ENCODE measurements at regions not wholly inside any gene's neighbourhood (a gene's known extent, or its start where the extent isn't known, plus 50 kb on each side); places are given as distances from the start of the nearest gene placed in this dataset.
"Not testable (repeated sequence)": the region's sequence is repeated elsewhere in the genome, so short reads cannot be mapped to it uniquely, and the experiment has no call there.

DNA sequence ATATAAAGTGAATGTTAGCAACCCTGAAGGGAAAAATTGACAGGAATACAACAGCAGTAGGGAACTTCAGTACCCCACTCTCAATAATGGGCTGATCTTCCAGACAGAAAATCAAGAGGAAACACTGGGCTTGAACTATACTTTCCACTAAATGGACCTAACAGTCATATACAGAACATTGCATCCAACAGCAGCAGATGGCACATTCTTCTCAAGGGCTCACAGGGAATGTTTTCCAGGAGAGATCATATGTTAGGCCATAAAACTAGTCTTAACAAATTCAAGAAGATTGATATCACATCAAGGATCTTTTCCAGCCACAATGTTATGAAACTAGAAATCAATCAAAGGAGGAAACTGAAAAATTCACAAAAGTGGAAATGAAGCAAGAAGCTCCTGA lies 252.1 kb downstream of the GADD45G start:
- not testable (repeated sequence) for DNase-seq (ENCODE audit: low read depth, low spot score)

DNA sequence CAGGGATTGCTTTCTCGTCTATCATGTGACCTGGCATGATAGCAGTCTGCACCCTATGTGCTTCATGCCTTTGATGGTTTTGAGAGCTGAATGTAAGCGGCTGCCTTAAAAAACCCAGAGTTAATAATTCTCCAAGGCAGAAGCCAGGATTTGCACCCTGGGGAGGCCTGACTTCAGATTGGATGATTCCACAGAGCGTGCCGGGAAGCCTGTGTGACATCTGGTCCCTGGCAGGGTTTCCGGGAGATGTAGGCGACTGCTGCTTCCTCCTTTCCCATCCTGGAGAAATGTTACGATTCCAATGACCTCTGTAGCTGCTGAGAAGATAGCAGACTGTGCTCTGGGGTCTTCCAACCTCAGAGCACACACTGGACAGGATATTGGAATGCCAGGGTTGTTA lies 255.0 kb downstream of the GADD45G start:
- not testable (repeated sequence) for DNase-seq (ENCODE audit: low read depth, low spot score)

DNA sequence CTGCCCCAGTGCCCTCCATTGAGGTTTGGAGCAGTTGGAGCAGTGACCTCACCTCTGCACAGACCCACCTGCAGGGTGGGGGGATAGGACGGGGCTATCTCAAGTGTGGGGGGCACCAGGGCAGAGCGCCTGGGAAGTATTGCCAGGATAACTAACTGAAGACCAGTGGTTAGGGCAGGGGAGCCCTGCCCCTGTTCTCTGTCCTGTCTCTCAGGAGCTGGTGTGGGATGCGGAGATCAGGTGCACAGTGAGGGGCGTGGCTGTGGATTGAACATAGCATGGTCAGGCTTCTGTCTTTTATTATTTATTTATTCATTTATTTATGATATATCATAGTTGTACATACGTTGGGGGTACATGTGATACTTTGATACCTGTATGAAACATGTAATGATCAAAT lies 256.6 kb downstream of the GADD45G start:
- not testable (repeated sequence) for DNase-seq (ENCODE audit: low read depth, low spot score)

DNA sequence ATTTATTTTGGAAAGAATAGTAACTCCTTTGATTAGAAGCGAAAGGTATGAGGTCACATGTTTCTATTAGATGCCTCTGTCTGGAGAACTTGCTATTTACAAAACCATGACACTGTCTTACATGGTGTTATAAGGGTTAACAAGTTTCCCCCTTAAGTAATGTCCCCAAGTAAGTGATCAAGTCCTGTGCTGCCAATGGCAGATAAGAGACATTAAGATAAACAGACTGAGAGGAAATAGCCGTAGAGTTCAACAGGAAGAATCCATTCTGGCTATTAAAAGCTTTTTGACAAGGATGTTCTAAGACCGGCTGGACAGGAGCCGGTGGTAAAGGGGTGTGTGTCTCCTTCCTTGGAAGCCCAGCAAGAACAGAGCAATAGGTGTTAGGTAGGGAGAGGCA lies 257.5 kb downstream of the GADD45G start:
- DNase-seq (ENCODE audit: low read depth, low spot score) = no peak

DNA sequence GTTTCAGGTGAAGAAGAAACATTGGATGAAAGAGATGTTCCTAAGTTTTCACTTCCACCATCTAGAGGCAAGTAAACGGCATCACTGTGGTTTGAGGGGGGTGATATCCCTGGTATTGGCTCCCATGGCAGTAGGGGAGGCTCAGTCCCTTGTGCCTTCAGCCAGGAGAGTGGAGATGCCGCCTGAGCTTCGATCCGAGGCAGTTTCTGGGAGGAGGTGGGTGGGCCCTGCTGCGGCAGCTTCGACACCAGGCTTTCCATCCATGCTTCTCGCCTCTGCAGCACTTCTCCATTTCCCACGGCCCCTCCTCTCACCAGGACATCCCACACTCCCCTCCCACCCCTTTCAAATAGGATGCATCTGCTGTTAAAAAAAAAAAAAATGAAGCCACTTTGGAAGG lies 258.3 kb downstream of the GADD45G start:
- no peak for DNase-seq (ENCODE audit: low read depth, low spot score)

DNA sequence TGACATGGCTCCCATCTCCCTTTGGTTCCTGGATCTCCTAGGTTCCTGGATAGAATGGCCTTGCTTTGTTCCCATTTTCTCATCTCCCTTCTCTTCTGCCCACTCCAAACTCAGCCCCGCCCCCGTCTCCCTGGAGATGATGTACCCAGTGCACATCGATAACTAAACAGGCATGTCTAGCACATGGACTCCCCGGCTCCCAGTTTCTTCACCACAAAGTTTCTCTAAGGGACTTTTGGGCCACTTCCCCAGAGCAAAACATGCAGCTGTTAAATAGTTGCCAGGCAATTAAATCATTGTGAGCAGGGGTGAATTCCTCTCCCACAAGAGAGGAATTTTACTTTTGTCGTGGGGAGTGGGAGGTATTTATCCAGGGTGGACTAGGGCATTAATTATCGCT lies 259.0 kb downstream of the GADD45G start:
- no peak for DNase-seq (ENCODE audit: low read depth, low spot score)

DNA sequence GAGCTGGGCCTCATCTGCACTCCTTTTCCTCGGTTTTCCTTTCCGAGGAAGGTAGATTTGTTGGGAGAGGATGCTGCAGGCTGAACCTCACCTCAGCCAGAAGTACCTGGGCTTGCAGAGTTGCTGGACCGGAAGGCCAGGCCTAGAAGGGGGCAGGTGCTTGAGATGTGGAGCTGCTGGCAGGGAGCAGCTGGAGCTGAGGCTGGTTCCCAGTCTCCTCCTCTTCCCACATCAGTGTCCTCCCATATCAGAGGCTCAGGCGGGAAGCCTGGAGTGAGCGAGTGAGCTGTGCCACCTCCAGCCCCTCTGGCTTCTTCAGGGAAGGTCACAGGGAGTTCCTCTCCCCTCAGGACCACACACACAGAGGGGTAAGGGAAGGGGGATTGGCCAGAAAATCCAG lies 259.4 kb downstream of the GADD45G start:
- DNase-seq (ENCODE audit: low read depth, low spot score) = no peak

DNA sequence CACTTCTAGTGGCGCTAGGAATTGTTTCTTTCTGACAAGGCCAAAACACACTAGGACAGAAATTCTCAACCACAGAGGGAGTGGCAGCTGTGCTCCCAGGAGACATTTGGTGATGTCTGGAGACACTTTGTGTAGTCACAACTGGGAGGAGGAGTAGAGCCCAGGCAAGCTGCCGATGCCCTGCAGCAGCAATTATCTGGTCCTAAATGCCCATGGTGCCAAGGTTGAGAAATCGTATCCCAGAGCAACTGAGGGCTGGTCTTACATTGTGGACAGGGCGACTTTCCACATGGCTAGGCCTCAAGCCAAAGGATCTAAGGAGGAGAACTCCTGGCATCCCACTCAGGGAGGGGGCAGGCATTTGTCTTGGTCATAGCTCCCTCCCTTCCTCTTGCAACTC lies 259.9 kb downstream of the GADD45G start:
- no peak for DNase-seq (ENCODE audit: low read depth, low spot score)

DNA sequence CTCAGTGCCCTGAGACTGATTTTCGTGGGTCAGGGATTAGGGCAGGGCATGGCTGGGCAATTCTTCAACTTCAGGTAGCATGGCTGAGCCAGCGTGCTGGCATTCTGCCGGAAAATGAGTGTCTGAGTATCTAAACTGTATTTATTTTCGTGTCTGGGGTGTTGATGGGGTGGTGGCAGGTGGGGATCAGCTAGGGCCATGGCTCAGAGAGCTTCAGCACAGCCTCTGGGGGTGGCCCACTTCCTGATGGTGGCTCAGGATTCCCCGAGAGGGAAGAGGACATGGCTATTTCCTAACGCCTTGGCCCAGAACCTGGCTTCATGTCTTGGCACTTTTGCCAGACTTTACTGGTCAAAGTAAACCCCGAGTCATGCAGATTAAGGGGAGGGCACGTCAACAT lies 260.5 kb downstream of the GADD45G start:
- DNase-seq (ENCODE audit: low read depth, low spot score) = no peak

DNA sequence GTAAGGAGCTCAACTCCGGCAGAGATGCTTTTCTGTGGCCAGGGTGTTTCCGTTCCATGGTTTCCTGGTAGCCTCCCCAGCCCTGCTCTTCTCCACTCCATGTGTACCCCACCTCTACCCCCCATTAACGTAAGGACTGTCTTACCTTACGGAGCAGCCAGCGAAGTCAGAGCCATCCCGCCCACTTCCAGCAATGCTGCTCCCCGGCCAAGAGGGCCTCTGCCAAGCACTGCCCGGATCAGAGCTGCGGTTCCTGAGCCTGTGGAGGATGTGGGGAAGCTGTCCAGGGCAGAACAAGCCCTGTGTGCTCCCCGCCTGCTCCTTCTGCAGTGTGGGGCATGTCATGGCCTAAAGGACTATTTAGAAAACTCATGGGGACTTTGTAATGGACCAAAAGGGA lies 261.2 kb downstream of the GADD45G start:
- no peak for DNase-seq (ENCODE audit: low read depth, low spot score)

DNA sequence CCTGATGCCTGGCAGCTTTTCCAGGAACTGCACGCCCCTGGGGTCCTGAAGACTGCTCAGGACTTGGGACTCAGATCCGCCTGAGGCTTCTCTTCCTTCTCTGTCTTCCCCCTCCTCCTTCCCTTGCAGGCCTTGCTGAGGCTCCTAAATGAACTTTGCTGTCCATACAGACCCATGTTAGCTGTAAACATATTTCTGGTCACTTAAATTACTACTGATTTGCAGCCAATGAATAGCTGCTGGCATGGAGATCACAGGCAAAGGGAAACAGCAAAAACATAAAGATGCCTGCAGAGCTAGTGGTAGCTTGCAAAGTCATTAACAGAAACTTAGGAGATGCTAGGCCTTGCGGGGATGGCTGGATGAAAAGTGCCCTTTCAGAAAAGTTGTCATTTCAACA lies 261.9 kb downstream of the GADD45G start:
- DNase-seq (ENCODE audit: low read depth, low spot score) = no peak

DNA sequence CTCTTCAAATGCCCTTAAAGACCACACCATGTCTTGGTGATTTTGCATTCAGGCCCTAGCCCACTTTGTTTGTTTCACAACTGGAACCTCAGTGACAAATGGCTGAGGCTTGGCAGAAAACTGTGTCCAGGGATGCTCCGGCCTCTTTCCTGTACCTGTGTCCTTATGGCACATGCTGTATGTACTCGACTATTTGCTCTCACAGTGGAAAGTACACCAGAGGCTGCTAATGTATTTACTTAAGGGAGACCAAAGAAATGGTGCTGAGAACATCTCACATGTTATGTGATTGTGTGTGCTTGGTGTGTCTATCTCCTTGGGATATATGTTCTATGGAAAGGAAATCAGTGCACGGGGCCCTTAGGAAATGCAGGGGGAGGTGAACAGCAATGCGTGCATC lies 263.3 kb downstream of the GADD45G start:
- DNase-seq (ENCODE audit: low read depth, low spot score) = no peak

DNA sequence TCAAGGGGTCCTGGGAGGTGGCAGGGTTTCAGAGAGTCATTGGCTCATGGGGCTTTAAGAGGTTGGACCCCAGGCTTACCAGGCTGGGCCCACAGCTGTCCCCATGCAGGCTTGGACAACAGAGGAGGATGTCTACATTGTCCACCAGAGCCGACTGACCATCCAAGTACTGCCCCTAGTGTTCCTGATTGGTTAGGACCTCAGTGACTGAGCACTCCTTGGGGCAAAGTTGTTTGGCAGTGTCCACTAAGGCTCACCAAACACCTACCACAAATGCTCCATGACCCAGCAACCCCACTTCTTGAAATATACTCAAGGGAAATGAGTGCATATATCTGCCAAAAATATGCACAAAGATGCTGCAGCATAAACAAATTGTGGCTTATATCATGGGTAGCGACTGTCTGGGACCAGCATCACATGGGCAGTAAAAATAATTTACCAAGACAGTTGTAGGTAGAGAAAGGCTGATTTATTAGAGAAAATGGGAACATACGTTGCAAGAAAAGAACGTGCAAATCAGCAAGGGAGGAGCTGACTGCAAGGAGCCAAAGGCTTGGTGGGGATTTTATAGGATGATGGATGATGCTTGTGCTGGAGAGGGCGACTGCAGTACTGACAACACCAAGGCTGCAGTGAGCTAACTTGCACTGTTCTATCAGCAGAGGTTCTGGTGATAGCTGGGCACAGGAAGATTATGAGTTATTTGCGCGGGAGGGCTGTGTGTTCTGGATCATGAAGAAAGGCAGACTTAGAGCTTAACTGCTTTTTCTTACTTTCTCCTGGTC lies 265.2 kb downstream of the GADD45G start:
- DNase-seq (ENCODE audit: low read depth, low spot score) = no peak

DNA sequence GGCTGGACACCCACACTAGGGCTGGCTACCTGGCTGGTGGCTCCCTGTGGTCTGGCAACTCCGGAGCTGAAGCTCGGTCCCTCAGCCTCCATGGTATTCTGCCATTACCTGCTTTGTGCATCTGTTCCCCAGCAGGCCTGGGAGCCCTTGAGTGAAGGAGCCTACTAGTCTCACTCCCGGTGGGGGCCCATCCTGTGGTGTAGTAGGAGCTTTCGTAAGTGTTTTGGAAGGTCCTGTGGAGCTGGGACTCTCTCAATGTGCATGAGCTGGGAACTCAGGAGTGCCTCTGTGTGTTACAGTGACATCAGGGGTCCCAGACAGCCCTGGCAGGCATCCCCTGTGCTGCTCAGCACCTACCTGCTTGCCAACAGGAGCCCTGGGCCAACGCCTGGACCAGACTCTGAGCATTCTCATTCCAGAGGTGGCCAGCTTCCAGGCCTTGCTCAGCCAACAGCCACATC lies 267.1 kb downstream of the GADD45G start:
- DNase-seq (ENCODE audit: low read depth, low spot score) = no peak

DNA sequence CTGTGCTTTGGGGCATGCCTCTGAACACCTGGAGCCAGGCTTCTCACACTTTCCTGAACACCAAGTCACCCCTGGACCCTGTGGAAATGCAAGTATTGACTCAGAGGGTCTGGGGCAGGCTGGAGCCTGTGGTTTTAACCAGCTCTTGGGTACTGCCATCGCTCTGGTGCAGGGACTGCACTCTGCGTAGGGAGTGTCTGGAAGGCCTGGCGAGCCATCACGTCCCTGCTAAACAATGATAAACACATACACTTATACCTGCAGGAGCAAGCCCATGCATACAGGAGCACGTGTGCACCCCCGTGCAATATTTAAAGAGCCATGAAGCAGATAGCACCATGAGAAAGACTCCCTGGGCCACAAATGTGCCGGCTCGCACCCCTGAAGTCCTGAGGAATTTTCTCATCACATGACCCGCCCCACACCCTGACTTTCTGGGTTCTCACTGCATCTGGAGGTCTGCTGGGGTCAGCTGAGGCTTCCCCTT lies 267.7 kb downstream of the GADD45G start:
- no peak for DNase-seq (ENCODE audit: low read depth, low spot score)

DNA sequence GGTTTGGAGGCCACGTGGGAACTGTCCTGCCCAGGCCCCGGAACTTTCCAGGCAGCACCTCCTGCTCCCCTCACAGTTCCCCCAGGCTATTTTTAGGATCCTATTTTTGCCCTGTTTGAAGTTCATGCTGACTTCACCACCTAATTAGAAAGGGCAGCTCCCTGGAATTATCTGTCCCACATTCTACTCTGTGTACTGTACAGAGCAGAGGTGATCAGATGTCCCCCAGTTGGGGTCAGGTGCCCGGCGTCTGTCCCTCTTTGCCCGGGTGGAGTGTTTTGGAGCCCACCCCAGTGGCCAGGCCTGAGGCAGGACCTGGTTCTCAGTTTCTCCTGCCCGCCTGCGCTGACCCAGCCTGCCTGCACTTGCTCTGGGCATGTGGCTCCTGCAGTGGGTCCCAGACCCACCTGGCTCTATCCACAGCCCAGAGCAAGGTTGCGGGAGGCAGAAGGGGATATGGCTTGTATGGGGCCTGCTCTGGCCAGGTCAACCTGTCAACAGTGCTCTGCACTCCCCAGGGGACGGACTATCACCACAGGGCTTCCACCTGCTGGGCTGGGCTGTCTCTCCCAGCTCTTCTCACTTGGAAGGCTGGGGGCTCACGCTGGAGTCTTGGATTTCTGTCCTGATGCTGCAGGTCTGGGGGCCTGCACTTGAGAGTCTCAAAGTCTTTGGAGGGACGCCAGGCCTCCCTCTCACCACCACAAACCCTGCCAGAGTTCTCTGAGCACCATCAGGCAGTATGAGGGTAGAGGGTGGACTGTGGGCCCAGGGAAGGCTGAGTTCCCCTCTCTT lies 268.3 kb downstream of the GADD45G start:
- DNase-seq (ENCODE audit: low read depth, low spot score) = no peak

DNA sequence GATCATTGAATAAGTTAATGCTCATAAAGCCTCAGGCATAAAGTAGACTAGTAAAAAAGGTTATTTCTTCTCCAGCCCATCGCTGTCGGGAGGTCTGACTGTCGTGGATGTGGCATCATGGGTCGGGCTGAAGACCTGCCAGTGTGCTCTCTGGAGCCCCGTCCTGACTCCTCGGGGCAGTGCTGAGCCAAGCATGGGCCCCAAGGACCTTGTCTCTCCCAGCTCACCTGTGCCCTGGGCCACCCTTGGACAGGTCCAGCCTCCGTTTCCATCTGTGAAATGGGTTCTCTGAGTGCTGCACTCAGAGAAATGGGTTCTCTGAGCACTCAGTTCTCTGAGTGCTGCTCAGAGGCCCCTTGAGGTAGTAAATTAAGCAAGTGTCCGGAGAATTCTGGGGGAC lies 269.0 kb downstream of the GADD45G start:
- DNase-seq (ENCODE audit: low read depth, low spot score) = no peak

DNA sequence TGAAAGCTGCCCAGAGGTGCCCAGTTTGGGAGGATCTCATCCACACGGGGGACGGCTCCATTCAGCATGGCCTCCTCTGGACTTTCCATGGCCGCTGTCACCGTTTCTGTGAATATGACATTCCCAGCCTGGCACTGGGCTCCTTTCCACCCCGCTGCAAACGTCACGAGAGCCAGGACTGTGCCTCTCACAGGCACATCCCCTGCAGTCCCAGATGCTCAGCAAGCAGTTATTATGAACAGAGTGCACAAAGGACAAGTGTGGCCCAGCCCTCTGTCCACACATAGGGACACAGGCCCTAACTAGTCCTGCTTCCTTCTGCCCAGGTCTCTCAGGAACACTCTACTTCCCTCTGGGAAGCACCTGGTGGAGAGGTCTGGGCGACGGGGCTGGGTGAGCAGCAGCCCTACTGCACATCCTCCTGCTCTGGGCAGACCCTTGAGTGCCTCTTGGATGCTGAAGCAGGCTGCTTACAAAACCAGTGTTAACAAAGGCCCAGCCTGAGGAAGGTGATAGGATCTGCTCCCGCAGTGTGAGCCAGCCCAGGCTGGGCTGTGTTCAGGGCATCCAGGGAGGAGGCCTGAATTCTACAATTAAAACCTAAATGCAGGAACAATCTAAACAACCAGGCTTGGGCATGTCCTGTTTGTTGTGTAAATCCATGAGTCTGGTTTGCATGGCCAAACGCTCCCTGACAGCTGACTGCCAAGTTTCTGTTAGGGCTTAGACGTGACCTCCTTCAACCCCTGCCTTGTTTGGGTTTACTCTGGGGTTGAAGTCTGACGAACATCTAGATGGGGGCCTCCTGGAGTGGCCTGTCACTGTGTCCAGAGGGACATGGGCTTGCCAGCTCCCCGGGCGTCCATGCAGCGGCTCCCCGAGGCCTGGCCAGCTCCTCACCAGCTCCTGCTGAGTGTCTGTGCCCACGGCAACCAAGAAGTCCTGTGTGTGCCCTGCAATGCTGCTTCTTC lies 269.8 kb downstream of the GADD45G start:
- no peak for DNase-seq (ENCODE audit: low read depth, low spot score)

DNA sequence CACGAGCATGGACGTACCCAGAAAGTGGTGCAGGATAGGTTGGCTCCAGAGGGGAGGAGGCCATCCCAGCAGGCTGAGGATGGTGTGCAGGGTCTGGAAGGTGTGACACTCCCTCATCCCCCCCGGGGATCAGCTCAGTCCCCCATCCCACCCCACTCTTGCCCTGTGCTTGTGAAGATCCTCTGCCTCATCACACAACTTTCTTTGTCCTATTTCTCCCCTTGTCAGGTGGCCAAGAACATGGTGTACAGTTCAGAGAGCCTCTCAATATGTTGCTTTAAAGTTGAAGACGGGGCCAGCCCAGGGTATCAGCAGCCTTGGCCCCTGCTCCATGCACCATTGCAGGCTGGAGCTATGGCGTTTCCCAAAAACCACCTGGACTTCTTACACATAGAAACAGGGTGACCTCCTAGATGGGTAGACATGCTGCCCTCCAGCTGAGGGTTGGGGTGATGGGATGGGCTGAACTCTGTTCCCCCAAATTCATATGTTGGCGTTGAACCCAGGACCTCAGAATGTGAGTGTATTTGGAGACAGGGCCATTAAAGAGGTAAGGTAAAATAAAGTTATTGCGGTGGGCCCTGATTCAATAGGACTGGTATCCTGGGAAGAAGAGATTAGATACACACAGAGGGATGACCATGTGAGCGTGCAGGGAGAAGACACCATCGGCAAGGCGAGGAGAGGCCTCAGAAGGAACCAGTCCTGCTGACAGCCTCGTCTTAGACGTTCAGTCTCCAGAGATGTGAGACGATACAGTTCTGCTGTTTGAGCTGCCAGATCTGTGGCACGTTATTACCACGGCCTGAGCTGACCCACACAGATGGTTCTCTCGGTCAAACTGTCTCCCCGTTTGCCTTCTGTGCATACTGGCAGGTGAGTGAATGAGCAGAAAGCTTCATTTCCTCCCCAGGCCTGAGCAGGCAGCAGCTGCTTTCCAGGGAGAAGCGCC lies 272.5 kb downstream of the GADD45G start:
- no peak for DNase-seq (ENCODE audit: low read depth, low spot score)

DNA sequence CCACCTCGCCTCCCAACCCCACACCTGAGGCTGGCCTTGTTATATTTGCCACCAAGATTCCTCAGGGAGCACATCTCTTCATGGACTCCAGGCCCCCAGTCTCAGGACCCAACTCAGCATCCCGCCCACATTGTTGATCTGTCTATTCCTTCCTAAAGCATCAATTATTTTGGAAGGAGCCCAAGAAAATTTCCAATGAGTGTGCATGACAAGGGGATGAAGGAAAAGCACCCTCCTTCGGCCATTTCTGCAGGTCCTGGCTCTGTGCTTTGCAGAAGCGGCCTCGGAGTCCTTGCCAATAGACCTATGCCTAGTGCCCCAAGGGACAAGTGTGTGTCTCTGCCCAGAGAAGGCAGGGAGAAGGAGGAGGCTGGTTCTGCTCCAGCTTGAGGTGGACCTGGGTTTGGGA lies 273.2 kb downstream of the GADD45G start:
- no peak for DNase-seq (ENCODE audit: low read depth, low spot score)

DNA sequence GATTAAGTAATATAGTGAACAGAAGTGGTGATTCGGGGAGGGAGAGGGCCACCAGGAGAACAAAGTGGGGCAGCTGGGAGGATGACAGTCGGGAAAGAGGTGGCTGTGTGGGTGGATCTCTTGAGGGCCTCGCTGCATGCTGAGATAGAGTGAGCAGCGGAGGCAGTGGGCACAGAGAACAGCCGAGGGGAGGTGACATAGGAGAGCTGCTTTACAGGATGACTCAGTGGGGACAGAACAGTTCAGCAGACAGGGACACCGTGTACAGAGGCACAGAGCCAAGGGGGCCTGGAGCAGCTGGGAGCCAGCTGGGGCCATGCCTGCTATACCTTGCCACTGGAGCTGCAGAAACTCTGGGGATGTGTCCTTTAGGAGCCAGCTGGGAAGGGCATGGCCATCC lies 273.9 kb downstream of the GADD45G start:
- DNase-seq (ENCODE audit: low read depth, low spot score) = no peak
